K562 (cell line): ENCODE measurements at regions not wholly inside any gene's neighbourhood (a gene's known extent, or its start where the extent isn't known, plus 50 kb on each side); places are given as distances from the start of the nearest gene placed in this dataset.

Experiments used
- FOXA1 ChIP-seq: fragments of 450-650 bp; IDR thresholded peaks from 2 replicates; pipeline ENCODE4 v1.6.1; 2016; ENCODE audit warnings: mild to moderate bottlenecking, borderline replicate concordance
- KDM1A ChIP-seq, 2 experiments: fragments of 450-650 bp; IDR thresholded peaks; 2 replicates each; pipeline ENCODE4 v1.6.1; 2016; ENCODE audit warnings: mild to moderate bottlenecking in 2 of 2
- TAF7 ChIP-seq: fragments of 450-650 bp; IDR thresholded peaks from 2 replicates; pipeline ENCODE4 v1.6.1; 2016; ENCODE audit warnings: missing genetic modification characterization, missing compliant biosample characterization

DNA sequence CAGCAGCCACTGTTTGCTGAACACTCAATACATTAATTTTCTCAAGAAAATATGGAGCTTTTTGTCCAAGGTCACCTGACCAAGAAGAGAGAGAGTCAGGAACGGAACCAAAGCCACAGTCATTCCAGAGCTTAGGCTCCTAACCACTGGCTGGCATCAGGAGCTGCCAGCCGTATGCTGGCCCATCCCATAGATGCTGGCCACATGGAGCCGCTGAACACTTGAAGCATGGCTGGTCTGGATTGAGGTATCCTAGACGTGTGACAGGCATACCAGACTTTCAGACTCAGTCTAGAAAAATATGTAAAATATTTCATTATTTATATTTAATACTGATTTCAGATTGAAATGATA, 458.7 kb downstream of the MATN1 start:
- TF ChIP-seq TAF7 (no peak), KDM1A (IDR thresholded peaks at IDR 0.05) (no peak), FOXA1 (no peak)
